HEK293 (cell line): ENCODE measurements at regions not wholly inside any gene's neighbourhood (a gene's known extent, or its start where the extent isn't known, plus 50 kb on each side); places are given as distances from the start of the nearest gene placed in this dataset.

ENCODE experiments used
- CTCF ChIA-PET: fragments of 350-600 bp; formaldehyde crosslinking; extraction: SDS; loops from one replicate; lab custom pipeline; 2021; ENCODE audit warnings: antibody characterized with exemption; lab: Yijun Ruan, JAX
- POLR2A ChIA-PET: fragments of 300-600 bp; formaldehyde crosslinking; extraction: SDS; loops from one replicate; lab custom pipeline; 2020; ENCODE audit warnings: antibody characterized with exemption, inconsistent platforms; lab: Yijun Ruan, JAX
- H3K27ac ChIP-seq: fragments of 200-500 bp; sonication (Bioruptor generic); 2 replicates; pipeline ENCODE4 v1.5.1; 2014; ENCODE audit warnings: low read depth, low read length, control low read depth, inconsistent platforms; ENCODE audit errors: extremely low read depth
- H3K36me3 ChIP-seq, 2 experiments: fragments of 200-500 bp in 1 of 2; sonication (Bioruptor generic) in 1 of 2; 1 replicate in 1 of 2; 2 replicates in 1 of 2; pipeline ENCODE4 v1.5.1; 2014 to 2017; ENCODE audit warnings: inconsistent platforms in 2 of 2, low read length in 2 of 2; ENCODE audit not compliant: control insufficient read depth in 2 of 2, insufficient read depth in 1 of 2
- H3K4me1 ChIP-seq: fragments of 200-500 bp; sonication (Bioruptor generic); 2 replicates; pipeline ENCODE4 v1.5.1; 2014; ENCODE audit warnings: mild to moderate bottlenecking, low read length, inconsistent platforms; ENCODE audit not compliant: control insufficient read depth, insufficient read depth
- H3K4me3 ChIP-seq: 2 replicates; pipeline ENCODE4 v1.5.1; 2011; ENCODE audit warnings: low read depth, mild to moderate bottlenecking, control low read depth, low read length, moderate library complexity
- H3K9me3 ChIP-seq: fragments of 200-500 bp; sonication (Bioruptor generic); 2 replicates; pipeline ENCODE4 v1.5.1; 2014; ENCODE audit warnings: low read depth, low read length, inconsistent platforms; ENCODE audit not compliant: control insufficient read depth, insufficient read depth
- FEZF1 ChIP-seq: fragments of 450-650 bp; formaldehyde crosslinking; IDR thresholded peaks from 2 replicates; pipeline ENCODE4 v1.5.1; 2016; ENCODE audit warnings: missing biosample characterization, missing genetic modification characterization
- GFI1B ChIP-seq: fragments of 450-650 bp; formaldehyde crosslinking; IDR thresholded peaks from 2 replicates; pipeline ENCODE4 v1.5.1; 2016; ENCODE audit warnings: missing biosample characterization, missing genetic modification characterization
- KLF7 ChIP-seq: fragments of 450-650 bp; formaldehyde crosslinking; IDR thresholded peaks from 2 replicates; pipeline ENCODE4 v1.5.1; 2016; ENCODE audit warnings: missing biosample characterization, missing genetic modification characterization, borderline replicate concordance
- MZF1 ChIP-seq: fragments of 450-650 bp; formaldehyde crosslinking; IDR thresholded peaks from 2 replicates; pipeline ENCODE4 v1.5.1; 2017; ENCODE audit warnings: missing biosample characterization, missing genetic modification characterization, borderline replicate concordance
- SCRT1 ChIP-seq: fragments of 450-650 bp; formaldehyde crosslinking; IDR thresholded peaks from 2 replicates; pipeline ENCODE4 v1.5.1; 2016; ENCODE audit warnings: missing biosample characterization, missing genetic modification characterization, borderline replicate concordance
- ZBTB48 ChIP-seq: fragments of 450-650 bp; formaldehyde crosslinking; IDR thresholded peaks from 2 replicates; pipeline ENCODE4 v1.5.1; 2016; ENCODE audit warnings: missing biosample characterization, missing genetic modification characterization
- ZBTB8A ChIP-seq: fragments of 450-650 bp; formaldehyde crosslinking; IDR thresholded peaks from 2 replicates; pipeline ENCODE4 v1.5.1; 2016; ENCODE audit warnings: missing biosample characterization, missing genetic modification characterization
- ZNF112 ChIP-seq: fragments of 450-650 bp; formaldehyde crosslinking; IDR thresholded peaks from 2 replicates; pipeline ENCODE4 v1.5.0; 2017; ENCODE audit warnings: missing biosample characterization, missing genetic modification characterization
- ZNF132 ChIP-seq: fragments of 450-650 bp; formaldehyde crosslinking; IDR thresholded peaks from 2 replicates; pipeline ENCODE4 v1.5.1; 2017; ENCODE audit warnings: missing biosample characterization, missing genetic modification characterization, borderline replicate concordance
- ZNF174 ChIP-seq: fragments of 450-650 bp; formaldehyde crosslinking; IDR thresholded peaks from 2 replicates; pipeline ENCODE4 v1.5.0; 2017; ENCODE audit warnings: missing biosample characterization, mild to moderate bottlenecking, missing genetic modification characterization
- ZNF248 ChIP-seq: fragments of 450-650 bp; formaldehyde crosslinking; IDR thresholded peaks from 2 replicates; pipeline ENCODE4 v1.5.1; 2017; ENCODE audit warnings: missing biosample characterization, missing genetic modification characterization
- ZNF292 ChIP-seq: fragments of 450-650 bp; formaldehyde crosslinking; IDR thresholded peaks from 2 replicates; pipeline ENCODE4 v1.5.1; 2016; ENCODE audit warnings: low read depth, missing biosample characterization, missing genetic modification characterization, borderline replicate concordance
- ZNF473 ChIP-seq: fragments of 450-650 bp; formaldehyde crosslinking; IDR thresholded peaks from 2 replicates; pipeline ENCODE4 v1.5.1; 2017; ENCODE audit warnings: missing biosample characterization, missing genetic modification characterization
- ZNF530 ChIP-seq: fragments of 450-650 bp; formaldehyde crosslinking; IDR thresholded peaks from 2 replicates; pipeline ENCODE4 v1.5.1; 2016; ENCODE audit warnings: low read depth, missing biosample characterization, missing genetic modification characterization
- ZNF610 ChIP-seq: fragments of 450-650 bp; formaldehyde crosslinking; IDR thresholded peaks from 2 replicates; pipeline ENCODE4 v1.5.1; 2016; ENCODE audit warnings: missing biosample characterization, missing genetic modification characterization, borderline replicate concordance
- ZNF623 ChIP-seq: fragments of 450-650 bp; formaldehyde crosslinking; IDR thresholded peaks from 2 replicates; pipeline ENCODE4 v1.5.1; 2016; ENCODE audit warnings: missing biosample characterization, missing genetic modification characterization
- ZNF785 ChIP-seq: fragments of 450-650 bp; formaldehyde crosslinking; IDR thresholded peaks from 2 replicates; pipeline ENCODE4 v1.5.1; 2016; ENCODE audit warnings: missing biosample characterization, missing genetic modification characterization
- ZSCAN23 ChIP-seq: fragments of 450-650 bp; formaldehyde crosslinking; IDR thresholded peaks from 2 replicates; pipeline ENCODE4 v1.5.1; 2016; ENCODE audit warnings: missing biosample characterization, missing genetic modification characterization
- TF ChIP-seq, protein P1 (sequence below): fragments of 450-650 bp; formaldehyde crosslinking; IDR thresholded peaks from 2 replicates; pipeline ENCODE4 v1.5.1; 2016; ENCODE audit warnings: missing biosample characterization, missing genetic modification characterization
- TF ChIP-seq, protein P2 (sequence below): fragments of 450-650 bp; formaldehyde crosslinking; optimal IDR thresholded peaks from 2 replicates; pipeline ENCODE3; 2016; ENCODE audit warnings: missing biosample characterization, mild to moderate bottlenecking, missing genetic modification characterization
- TF ChIP-seq, protein P3 (sequence below): fragments of 450-650 bp; formaldehyde crosslinking; IDR thresholded peaks from 2 replicates; pipeline ENCODE4 v1.5.1; 2017; ENCODE audit warnings: missing biosample characterization, missing genetic modification characterization
- TF ChIP-seq, protein P4 (sequence below): fragments of 450-650 bp; formaldehyde crosslinking; IDR thresholded peaks from 2 replicates; pipeline ENCODE4 v1.5.1; 2016; ENCODE audit warnings: missing biosample characterization, missing genetic modification characterization
- TF ChIP-seq, protein P5 (sequence below): fragments of 450-650 bp; formaldehyde crosslinking; IDR thresholded peaks from 2 replicates; pipeline ENCODE4 v1.5.1; 2016; ENCODE audit warnings: missing biosample characterization, missing genetic modification characterization, borderline replicate concordance

DNA sequence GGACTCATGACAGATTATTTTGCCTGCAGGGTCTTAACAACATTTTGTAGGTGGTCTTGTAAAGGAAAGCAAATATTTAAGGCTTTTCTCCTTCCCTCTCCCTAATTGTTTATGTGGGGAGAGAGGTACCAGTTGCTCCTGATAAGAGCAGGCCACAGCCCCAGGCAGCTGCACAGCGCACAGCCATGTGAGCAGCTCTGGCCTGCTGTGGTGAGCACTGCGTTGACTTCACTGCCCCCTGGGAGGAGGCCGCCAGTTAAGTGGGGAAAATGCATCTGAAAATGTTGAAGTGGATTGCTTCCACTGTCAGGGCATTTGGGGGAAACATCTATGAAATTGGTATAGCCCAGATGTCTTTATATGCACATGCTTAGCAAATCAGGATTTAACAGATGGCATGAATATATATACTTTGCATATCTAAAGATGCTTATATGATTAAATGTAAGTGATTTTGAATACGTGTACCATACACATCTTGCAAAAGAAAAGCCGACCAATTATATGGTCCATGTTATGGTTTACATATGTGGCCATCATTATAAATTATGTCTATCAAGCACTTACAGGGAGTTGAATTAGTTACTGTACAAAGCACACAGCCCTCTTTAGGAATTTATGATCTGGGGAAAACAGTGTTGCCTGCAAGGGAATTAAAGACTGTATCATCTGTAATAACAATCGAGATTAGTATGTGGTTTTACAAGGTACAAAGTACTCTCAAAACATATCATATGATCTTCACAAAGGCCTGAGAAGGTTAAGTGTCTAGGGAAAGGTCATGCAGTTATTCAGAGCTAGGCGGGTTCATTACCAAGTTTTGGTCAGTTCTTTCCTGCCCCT is 132.1 kb downstream of the RHOU start:
- no peak overlapping the region for H3K4me3 ChIP-seq
- H3K9me3 ChIP-seq = no peaks in the 10 kb centered on the region
- peaks cover 25% of the 10 kb centered on the region for H3K4me1 ChIP-seq
- ChIA-PET CTCF (interaction anchor here (1.1 kb wide), 1 partner anchor 362 kb away, joined by 3 read pairs; no protein-coding TSS in a partner anchor), POLR2A (interaction anchor here (0.8 kb wide), 1 partner anchor 206 kb away, joined by 3 read pairs; no protein-coding TSS in a partner anchor)
- peak overlapping the region; percentile 70 for H3K27ac ChIP-seq
- no peaks in the 10 kb centered on the region for H3K36me3 ChIP-seq
- no peak for TF ChIP-seq ZNF248 (tag by site-specific recombination)
- TF ChIP-seq ZNF610 (tag by site-specific recombination) = no peak; the same call in 1 of the 2 replicates
- TF ChIP-seq, protein P1, sequence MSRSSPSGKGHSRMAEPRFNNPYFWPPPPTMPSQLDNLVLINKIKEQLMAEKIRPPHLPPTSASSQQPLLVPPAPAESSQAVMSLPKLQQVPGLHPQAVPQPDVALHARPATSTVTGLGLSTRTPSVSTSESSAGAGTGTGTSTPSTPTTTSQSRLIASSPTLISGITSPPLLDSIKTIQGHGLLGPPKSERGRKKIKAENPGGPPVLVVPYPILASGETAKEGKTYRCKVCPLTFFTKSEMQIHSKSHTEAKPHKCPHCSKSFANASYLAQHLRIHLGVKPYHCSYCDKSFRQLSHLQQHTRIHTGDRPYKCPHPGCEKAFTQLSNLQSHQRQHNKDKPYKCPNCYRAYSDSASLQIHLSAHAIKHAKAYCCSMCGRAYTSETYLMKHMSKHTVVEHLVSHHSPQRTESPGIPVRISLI (tag by site-specific recombination) = no peak
- TF ChIP-seq KLF7 = no peak
- 0 out of 2 replicates have a peak, but pooled peaks have one; percentile 26 for TF ChIP-seq ZNF132 (tag by site-specific recombination)
- no peak for TF ChIP-seq ZNF530
- TF ChIP-seq, protein P2, sequence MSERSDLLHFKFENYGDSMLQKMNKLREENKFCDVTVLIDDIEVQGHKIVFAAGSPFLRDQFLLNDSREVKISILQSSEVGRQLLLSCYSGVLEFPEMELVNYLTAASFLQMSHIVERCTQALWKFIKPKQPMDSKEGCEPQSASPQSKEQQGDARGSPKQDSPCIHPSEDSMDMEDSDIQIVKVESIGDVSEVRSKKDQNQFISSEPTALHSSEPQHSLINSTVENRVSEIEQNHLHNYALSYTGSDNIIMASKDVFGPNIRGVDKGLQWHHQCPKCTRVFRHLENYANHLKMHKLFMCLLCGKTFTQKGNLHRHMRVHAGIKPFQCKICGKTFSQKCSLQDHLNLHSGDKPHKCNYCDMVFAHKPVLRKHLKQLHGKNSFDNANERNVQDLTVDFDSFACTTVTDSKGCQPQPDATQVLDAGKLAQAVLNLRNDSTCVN = peak; percentile 19
- TF ChIP-seq ZNF174 (tag by site-specific recombination) = no peak
- TF ChIP-seq, protein P3, sequence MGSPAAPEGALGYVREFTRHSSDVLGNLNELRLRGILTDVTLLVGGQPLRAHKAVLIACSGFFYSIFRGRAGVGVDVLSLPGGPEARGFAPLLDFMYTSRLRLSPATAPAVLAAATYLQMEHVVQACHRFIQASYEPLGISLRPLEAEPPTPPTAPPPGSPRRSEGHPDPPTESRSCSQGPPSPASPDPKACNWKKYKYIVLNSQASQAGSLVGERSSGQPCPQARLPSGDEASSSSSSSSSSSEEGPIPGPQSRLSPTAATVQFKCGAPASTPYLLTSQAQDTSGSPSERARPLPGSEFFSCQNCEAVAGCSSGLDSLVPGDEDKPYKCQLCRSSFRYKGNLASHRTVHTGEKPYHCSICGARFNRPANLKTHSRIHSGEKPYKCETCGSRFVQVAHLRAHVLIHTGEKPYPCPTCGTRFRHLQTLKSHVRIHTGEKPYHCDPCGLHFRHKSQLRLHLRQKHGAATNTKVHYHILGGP (tag by site-specific recombination) = no peak
- no peak for TF ChIP-seq ZNF623 (tag by site-specific recombination)
- TF ChIP-seq, protein P4, sequence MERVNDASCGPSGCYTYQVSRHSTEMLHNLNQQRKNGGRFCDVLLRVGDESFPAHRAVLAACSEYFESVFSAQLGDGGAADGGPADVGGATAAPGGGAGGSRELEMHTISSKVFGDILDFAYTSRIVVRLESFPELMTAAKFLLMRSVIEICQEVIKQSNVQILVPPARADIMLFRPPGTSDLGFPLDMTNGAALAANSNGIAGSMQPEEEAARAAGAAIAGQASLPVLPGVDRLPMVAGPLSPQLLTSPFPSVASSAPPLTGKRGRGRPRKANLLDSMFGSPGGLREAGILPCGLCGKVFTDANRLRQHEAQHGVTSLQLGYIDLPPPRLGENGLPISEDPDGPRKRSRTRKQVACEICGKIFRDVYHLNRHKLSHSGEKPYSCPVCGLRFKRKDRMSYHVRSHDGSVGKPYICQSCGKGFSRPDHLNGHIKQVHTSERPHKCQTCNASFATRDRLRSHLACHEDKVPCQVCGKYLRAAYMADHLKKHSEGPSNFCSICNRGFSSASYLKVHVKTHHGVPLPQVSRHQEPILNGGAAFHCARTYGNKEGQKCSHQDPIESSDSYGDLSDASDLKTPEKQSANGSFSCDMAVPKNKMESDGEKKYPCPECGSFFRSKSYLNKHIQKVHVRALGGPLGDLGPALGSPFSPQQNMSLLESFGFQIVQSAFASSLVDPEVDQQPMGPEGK (tag by site-specific recombination) = peak; percentile 48
- TF ChIP-seq ZSCAN23 (tag by site-specific recombination) = no peak
- peak; percentile 28; the same call in 1 of the 2 replicates for TF ChIP-seq ZBTB8A (tag by site-specific recombination)
- TF ChIP-seq, protein P5, sequence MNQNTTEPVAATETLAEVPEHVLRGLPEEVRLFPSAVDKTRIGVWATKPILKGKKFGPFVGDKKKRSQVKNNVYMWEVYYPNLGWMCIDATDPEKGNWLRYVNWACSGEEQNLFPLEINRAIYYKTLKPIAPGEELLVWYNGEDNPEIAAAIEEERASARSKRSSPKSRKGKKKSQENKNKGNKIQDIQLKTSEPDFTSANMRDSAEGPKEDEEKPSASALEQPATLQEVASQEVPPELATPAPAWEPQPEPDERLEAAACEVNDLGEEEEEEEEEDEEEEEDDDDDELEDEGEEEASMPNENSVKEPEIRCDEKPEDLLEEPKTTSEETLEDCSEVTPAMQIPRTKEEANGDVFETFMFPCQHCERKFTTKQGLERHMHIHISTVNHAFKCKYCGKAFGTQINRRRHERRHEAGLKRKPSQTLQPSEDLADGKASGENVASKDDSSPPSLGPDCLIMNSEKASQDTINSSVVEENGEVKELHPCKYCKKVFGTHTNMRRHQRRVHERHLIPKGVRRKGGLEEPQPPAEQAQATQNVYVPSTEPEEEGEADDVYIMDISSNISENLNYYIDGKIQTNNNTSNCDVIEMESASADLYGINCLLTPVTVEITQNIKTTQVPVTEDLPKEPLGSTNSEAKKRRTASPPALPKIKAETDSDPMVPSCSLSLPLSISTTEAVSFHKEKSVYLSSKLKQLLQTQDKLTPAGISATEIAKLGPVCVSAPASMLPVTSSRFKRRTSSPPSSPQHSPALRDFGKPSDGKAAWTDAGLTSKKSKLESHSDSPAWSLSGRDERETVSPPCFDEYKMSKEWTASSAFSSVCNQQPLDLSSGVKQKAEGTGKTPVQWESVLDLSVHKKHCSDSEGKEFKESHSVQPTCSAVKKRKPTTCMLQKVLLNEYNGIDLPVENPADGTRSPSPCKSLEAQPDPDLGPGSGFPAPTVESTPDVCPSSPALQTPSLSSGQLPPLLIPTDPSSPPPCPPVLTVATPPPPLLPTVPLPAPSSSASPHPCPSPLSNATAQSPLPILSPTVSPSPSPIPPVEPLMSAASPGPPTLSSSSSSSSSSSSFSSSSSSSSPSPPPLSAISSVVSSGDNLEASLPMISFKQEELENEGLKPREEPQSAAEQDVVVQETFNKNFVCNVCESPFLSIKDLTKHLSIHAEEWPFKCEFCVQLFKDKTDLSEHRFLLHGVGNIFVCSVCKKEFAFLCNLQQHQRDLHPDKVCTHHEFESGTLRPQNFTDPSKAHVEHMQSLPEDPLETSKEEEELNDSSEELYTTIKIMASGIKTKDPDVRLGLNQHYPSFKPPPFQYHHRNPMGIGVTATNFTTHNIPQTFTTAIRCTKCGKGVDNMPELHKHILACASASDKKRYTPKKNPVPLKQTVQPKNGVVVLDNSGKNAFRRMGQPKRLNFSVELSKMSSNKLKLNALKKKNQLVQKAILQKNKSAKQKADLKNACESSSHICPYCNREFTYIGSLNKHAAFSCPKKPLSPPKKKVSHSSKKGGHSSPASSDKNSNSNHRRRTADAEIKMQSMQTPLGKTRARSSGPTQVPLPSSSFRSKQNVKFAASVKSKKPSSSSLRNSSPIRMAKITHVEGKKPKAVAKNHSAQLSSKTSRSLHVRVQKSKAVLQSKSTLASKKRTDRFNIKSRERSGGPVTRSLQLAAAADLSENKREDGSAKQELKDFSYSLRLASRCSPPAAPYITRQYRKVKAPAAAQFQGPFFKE = no peak
- peak; percentile 99 for TF ChIP-seq FEZF1 (tag by site-specific recombination)
- TF ChIP-seq GFI1B (tag by site-specific recombination) = no peak
- TF ChIP-seq ZNF292 (tag by site-specific recombination) = no peak
- no peak for TF ChIP-seq ZNF473
- TF ChIP-seq ZNF112 (tag by site-specific recombination) = no peak
- TF ChIP-seq MZF1 (tag by site-specific recombination) = 0 out of 2 replicates have a peak, but pooled peaks have one; percentile 14
- TF ChIP-seq ZBTB48 = no peak
- peak; percentile 95 for TF ChIP-seq SCRT1 (tag by site-specific recombination)
- TF ChIP-seq ZNF785 (tag by site-specific recombination) = no peak
